ENCODE measurements at regions not wholly inside any gene's neighbourhood (a gene's known extent, or its start where the extent isn't known, plus 50 kb on each side); places are given as distances from the start of the nearest gene placed in this dataset.

DNA sequence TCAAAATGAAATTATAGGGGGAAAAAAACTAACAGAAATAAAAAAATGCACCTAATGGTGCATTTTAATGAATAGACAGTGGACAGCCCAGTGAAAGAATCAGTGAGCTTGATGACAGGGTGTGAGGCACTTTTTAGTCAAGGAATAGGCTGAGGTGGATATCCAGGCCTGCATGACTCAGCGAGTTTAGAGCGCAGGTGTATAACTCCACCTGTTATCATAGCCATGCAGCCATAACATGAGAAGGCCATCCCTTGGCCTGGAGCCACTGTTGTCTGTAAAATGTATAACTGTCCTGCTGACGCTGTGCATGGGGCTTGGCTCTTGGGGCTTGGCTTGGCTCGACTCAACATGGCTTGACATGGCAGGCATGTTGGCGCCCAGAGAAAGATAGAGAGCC, 331.5 kb upstream of the NOX3 start:
- TF ChIP-seq, protein P1, sequence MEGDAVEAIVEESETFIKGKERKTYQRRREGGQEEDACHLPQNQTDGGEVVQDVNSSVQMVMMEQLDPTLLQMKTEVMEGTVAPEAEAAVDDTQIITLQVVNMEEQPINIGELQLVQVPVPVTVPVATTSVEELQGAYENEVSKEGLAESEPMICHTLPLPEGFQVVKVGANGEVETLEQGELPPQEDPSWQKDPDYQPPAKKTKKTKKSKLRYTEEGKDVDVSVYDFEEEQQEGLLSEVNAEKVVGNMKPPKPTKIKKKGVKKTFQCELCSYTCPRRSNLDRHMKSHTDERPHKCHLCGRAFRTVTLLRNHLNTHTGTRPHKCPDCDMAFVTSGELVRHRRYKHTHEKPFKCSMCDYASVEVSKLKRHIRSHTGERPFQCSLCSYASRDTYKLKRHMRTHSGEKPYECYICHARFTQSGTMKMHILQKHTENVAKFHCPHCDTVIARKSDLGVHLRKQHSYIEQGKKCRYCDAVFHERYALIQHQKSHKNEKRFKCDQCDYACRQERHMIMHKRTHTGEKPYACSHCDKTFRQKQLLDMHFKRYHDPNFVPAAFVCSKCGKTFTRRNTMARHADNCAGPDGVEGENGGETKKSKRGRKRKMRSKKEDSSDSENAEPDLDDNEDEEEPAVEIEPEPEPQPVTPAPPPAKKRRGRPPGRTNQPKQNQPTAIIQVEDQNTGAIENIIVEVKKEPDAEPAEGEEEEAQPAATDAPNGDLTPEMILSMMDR (conservative IDR thresholded peaks at IDR 0.05; ENCODE audit: low read depth in 2 of 2) = no peak
- no peak for TF ChIP-seq POLR2AphosphoS5 (IDR thresholded peaks at IDR 0.05; ENCODE audit: low read depth)
- TF ChIP-seq, protein P2, sequence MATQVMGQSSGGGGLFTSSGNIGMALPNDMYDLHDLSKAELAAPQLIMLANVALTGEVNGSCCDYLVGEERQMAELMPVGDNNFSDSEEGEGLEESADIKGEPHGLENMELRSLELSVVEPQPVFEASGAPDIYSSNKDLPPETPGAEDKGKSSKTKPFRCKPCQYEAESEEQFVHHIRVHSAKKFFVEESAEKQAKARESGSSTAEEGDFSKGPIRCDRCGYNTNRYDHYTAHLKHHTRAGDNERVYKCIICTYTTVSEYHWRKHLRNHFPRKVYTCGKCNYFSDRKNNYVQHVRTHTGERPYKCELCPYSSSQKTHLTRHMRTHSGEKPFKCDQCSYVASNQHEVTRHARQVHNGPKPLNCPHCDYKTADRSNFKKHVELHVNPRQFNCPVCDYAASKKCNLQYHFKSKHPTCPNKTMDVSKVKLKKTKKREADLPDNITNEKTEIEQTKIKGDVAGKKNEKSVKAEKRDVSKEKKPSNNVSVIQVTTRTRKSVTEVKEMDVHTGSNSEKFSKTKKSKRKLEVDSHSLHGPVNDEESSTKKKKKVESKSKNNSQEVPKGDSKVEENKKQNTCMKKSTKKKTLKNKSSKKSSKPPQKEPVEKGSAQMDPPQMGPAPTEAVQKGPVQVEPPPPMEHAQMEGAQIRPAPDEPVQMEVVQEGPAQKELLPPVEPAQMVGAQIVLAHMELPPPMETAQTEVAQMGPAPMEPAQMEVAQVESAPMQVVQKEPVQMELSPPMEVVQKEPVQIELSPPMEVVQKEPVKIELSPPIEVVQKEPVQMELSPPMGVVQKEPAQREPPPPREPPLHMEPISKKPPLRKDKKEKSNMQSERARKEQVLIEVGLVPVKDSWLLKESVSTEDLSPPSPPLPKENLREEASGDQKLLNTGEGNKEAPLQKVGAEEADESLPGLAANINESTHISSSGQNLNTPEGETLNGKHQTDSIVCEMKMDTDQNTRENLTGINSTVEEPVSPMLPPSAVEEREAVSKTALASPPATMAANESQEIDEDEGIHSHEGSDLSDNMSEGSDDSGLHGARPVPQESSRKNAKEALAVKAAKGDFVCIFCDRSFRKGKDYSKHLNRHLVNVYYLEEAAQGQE (IDR thresholded peaks at IDR 0.05; ENCODE audit: unreplicated experiment) = no peak
- TF ChIP-seq EZH2 (IDR thresholded peaks at IDR 0.05; ENCODE audit: low read depth, unreplicated experiment) = no peak
- no peak for TF ChIP-seq CREB1 (CRISPR knock-in tag; IDR thresholded peaks at IDR 0.05; ENCODE audit: low read depth)
- no peak for TF ChIP-seq ZNF114 (CRISPR knock-in tag; IDR thresholded peaks at IDR 0.05)
- no peak for TF ChIP-seq ZNF331 (CRISPR knock-in tag; IDR thresholded peaks at IDR 0.05; ENCODE audit: low read depth)
- TF ChIP-seq NANOG (IDR thresholded peaks at IDR 0.05; ENCODE audit: borderline replicate concordance) = no peak
- TF ChIP-seq EZH2phosphoT487 (IDR thresholded peaks at IDR 0.05; ENCODE audit: unreplicated experiment) = no peak
- TF ChIP-seq STAT1 (IDR thresholded peaks at IDR 0.05; ENCODE audit: unreplicated experiment) = no peak
- TF ChIP-seq JUNB (IDR thresholded peaks at IDR 0.05; ENCODE audit: unreplicated experiment) = no peak
- TF ChIP-seq, protein P3, sequence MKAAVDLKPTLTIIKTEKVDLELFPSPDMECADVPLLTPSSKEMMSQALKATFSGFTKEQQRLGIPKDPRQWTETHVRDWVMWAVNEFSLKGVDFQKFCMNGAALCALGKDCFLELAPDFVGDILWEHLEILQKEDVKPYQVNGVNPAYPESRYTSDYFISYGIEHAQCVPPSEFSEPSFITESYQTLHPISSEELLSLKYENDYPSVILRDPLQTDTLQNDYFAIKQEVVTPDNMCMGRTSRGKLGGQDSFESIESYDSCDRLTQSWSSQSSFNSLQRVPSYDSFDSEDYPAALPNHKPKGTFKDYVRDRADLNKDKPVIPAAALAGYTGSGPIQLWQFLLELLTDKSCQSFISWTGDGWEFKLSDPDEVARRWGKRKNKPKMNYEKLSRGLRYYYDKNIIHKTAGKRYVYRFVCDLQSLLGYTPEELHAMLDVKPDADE (IDR thresholded peaks at IDR 0.05) = no peak

Measured in GM23338 (cell line).